KMS-11 (cell line): ENCODE measurements at regions not wholly inside any gene's neighbourhood (a gene's known extent, or its start where the extent isn't known, plus 50 kb on each side); places are given as distances from the start of the nearest gene placed in this dataset.

Source experiments
- H2AFZ ChIP-seq: fragments of 200-600 bp; sonication (generic); 2 replicates; pipeline ENCODE4 v1.6.1; 2016; ENCODE audit warnings: antibody characterized with exemption, mixed run types, low read depth
- H3K27ac ChIP-seq: fragments of 200-600 bp; sonication (generic); 2 replicates; pipeline ENCODE4 v1.6.1; 2016; ENCODE audit warnings: mild to moderate bottlenecking, mixed run types
- H3K27me3 ChIP-seq: fragments of 200-600 bp; sonication (generic); 2 replicates; pipeline ENCODE4 v1.6.1; 2017; ENCODE audit warnings: mild to moderate bottlenecking, low read depth, mixed run types, moderate library complexity; ENCODE audit not compliant: insufficient read depth
- H3K36me3 ChIP-seq: fragments of 200-600 bp; sonication (generic); 2 replicates; pipeline ENCODE4 v1.6.1; 2017; ENCODE audit warnings: mild to moderate bottlenecking, mixed run types; ENCODE audit not compliant: insufficient read depth
- H3K4me1 ChIP-seq: fragments of 200-600 bp; sonication (generic); 2 replicates; pipeline ENCODE4 v1.6.1; 2016; ENCODE audit warnings: mild to moderate bottlenecking, low read depth, mixed run types; ENCODE audit not compliant: poor library complexity, severe bottlenecking
- H3K4me2 ChIP-seq: fragments of 200-600 bp; sonication (generic); 2 replicates; pipeline ENCODE4 v1.7.0; 2016; ENCODE audit warnings: mild to moderate bottlenecking, mixed run types
- H3K4me3 ChIP-seq: fragments of 200-600 bp; sonication (generic); IDR thresholded peaks from 2 replicates; pipeline ENCODE4 v1.6.1; 2017; ENCODE audit warnings: low read depth, low read length, mixed read lengths; ENCODE audit not compliant: insufficient read depth
- H3K79me2 ChIP-seq: fragments of 200-600 bp; sonication (generic); 2 replicates; pipeline ENCODE4 v1.6.1; 2016; ENCODE audit warnings: low read depth, mixed run types; ENCODE audit not compliant: insufficient read depth
- H3K9ac ChIP-seq: fragments of 200-600 bp; sonication (generic); 2 replicates; pipeline ENCODE4 v1.6.1; 2016; ENCODE audit warnings: mild to moderate bottlenecking, mixed run types
- H4K20me1 ChIP-seq: fragments of 200-600 bp; sonication (generic); 2 replicates; pipeline ENCODE4 v1.6.1; 2016; ENCODE audit warnings: mild to moderate bottlenecking, mixed run types; ENCODE audit not compliant: insufficient read depth
- CTCF ChIP-seq: fragments of 200-600 bp; sonication (generic); conservative IDR thresholded peaks from 2 replicates; pipeline ENCODE4 v1.6.1; 2017; ENCODE audit warnings: low read depth, mild to moderate bottlenecking, antibody characterized with exemption, low read length, moderate library complexity, mixed read lengths

GRCh38 chr3:66830301-66830700, 167.8 kb upstream of the KBTBD8 start:
- no peaks in the 10 kb centered on the region for H4K20me1 ChIP-seq
- H3K4me1 ChIP-seq = no peaks in the 10 kb centered on the region
- H3K4me3 ChIP-seq = no peak overlapping the region
- H3K9ac ChIP-seq = no peak overlapping the region
- no peaks in the 10 kb centered on the region for H3K79me2 ChIP-seq
- no peak overlapping the region for H2AFZ ChIP-seq
- no peak overlapping the region for H3K27ac ChIP-seq
- H3K36me3 ChIP-seq = no peaks in the 10 kb centered on the region
- TF ChIP-seq CTCF = no peak
- H3K27me3 ChIP-seq = no peaks in the 10 kb centered on the region
- no peak overlapping the region for H3K4me2 ChIP-seq

- no peaks in the 10 kb centered on the region for H3K4me1 ChIP-seq
- no peaks in the 10 kb centered on the region for H3K27me3 ChIP-seq
- no peaks in the 10 kb centered on the region for H3K79me2 ChIP-seq
- H3K4me3 ChIP-seq = no peak overlapping the region
- no peak for TF ChIP-seq CTCF
- no peak overlapping the region for H3K4me2 ChIP-seq
- H3K27ac ChIP-seq = no peak overlapping the region
- H3K36me3 ChIP-seq = no peaks in the 10 kb centered on the region
- H3K9ac ChIP-seq = no peak overlapping the region
- H2AFZ ChIP-seq = no peak overlapping the region
- H4K20me1 ChIP-seq = no peaks in the 10 kb centered on the region
Observed at GRCh38 chr3:66831931-66832330, 166.2 kb upstream of the KBTBD8 start.

- no peaks in the 10 kb centered on the region for H3K79me2 ChIP-seq
- H2AFZ ChIP-seq = no peak overlapping the region
- no peak for TF ChIP-seq CTCF
- no peak overlapping the region for H3K9ac ChIP-seq
- no peaks in the 10 kb centered on the region for H3K4me1 ChIP-seq
- no peak overlapping the region for H3K4me3 ChIP-seq
- H3K4me2 ChIP-seq = no peak overlapping the region
- no peaks in the 10 kb centered on the region for H3K27me3 ChIP-seq
- H3K27ac ChIP-seq = no peak overlapping the region
- H3K36me3 ChIP-seq = no peaks in the 10 kb centered on the region
- H4K20me1 ChIP-seq = no peaks in the 10 kb centered on the region
Observed at GRCh38 chr3:66836363-66837152, 161.5 kb upstream of the KBTBD8 start.

- no peak overlapping the region for H3K27ac ChIP-seq
- H3K27me3 ChIP-seq = no peaks in the 10 kb centered on the region
- no peak for TF ChIP-seq CTCF
- no peak overlapping the region for H3K4me3 ChIP-seq
- H3K79me2 ChIP-seq = no peaks in the 10 kb centered on the region
- H2AFZ ChIP-seq = no peak overlapping the region
- H3K9ac ChIP-seq = no peak overlapping the region
- H3K4me1 ChIP-seq = no peaks in the 10 kb centered on the region
- H3K36me3 ChIP-seq = no peaks in the 10 kb centered on the region
- H3K4me2 ChIP-seq = no peak overlapping the region
- H4K20me1 ChIP-seq = no peaks in the 10 kb centered on the region
Observed at GRCh38 chr3:66838704-66839103, 159.4 kb upstream of the KBTBD8 start.
